ENCODE measurements at regions not wholly inside any gene's neighbourhood (a gene's known extent, or its start where the extent isn't known, plus 50 kb on each side); places are given as distances from the start of the nearest gene placed in this dataset.

DNA sequence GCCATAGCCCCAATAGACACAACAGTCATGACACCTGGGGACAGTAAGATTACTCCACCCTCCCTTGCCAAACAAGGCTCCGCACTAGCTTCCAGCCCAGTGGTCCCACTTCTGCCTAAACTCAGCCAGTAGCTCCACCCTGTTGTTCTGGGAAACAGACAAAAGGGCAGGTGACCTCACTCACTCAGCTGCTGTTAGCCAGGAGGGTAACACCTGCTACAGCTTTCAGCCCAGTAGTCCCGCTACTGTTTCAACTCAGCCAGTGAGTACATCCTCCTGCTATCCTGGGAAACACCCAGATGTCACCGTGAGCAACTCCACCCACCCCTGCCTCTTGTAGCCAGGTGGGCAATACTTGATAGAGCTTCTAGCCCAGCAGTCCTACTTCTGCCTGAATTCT lies 162.7 kb upstream of the CPXCR1 start:
- TF ChIP-seq, protein P1, sequence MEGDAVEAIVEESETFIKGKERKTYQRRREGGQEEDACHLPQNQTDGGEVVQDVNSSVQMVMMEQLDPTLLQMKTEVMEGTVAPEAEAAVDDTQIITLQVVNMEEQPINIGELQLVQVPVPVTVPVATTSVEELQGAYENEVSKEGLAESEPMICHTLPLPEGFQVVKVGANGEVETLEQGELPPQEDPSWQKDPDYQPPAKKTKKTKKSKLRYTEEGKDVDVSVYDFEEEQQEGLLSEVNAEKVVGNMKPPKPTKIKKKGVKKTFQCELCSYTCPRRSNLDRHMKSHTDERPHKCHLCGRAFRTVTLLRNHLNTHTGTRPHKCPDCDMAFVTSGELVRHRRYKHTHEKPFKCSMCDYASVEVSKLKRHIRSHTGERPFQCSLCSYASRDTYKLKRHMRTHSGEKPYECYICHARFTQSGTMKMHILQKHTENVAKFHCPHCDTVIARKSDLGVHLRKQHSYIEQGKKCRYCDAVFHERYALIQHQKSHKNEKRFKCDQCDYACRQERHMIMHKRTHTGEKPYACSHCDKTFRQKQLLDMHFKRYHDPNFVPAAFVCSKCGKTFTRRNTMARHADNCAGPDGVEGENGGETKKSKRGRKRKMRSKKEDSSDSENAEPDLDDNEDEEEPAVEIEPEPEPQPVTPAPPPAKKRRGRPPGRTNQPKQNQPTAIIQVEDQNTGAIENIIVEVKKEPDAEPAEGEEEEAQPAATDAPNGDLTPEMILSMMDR (conservative IDR thresholded peaks at IDR 0.05; ENCODE audit: low read length), result no peak
- TF ChIP-seq EZH2phosphoT487 (IDR thresholded peaks at IDR 0.05; ENCODE audit: borderline replicate concordance), result no peak

All from Loucy (cell line).